PFSK-1 (cell line): ENCODE measurements at regions not wholly inside any gene's neighbourhood (a gene's known extent, or its start where the extent isn't known, plus 50 kb on each side); places are given as distances from the start of the nearest gene placed in this dataset.

Experiments
- FOXP2 ChIP-seq: optimal IDR thresholded peaks from 2 replicates; pipeline ENCODE3; 2011; ENCODE audit warnings: borderline replicate concordance, control low read depth, inconsistent platforms; ENCODE audit not compliant: insufficient read depth; ENCODE audit errors: extremely low read length, extremely low read depth
- POLR2AphosphoS5 ChIP-seq: IDR thresholded peaks from 2 replicates; pipeline ENCODE4 v1.6.1; 2012; ENCODE audit warnings: low read depth, mild to moderate bottlenecking, control low read depth, low read length, moderate library complexity
- REST ChIP-seq, 2 experiments: IDR thresholded peaks; 2 replicates each; pipeline versions ENCODE4 v1.6.1 to v1.8.0; 2011 to 2012; ENCODE audit warnings: low read depth in 2 of 2, low read length in 2 of 2, control low read depth in 1 of 2, inconsistent platforms in 1 of 2, mild to moderate bottlenecking in 1 of 2, moderate library complexity in 1 of 2; ENCODE audit not compliant: insufficient read depth in 1 of 2
- SIN3A ChIP-seq: IDR thresholded peaks from 2 replicates; pipeline ENCODE4 v1.6.1; 2012; ENCODE audit warnings: mild to moderate bottlenecking, low read length, moderate library complexity, borderline replicate concordance; ENCODE audit not compliant: insufficient read depth
- TAF1 ChIP-seq: IDR thresholded peaks from 2 replicates; pipeline ENCODE4 v1.6.1; 2012; ENCODE audit warnings: low read length, control low read depth, borderline replicate concordance; ENCODE audit not compliant: insufficient read depth

- no peak for TF ChIP-seq TAF1
- TF ChIP-seq SIN3A, result no peak
- no peak for TF ChIP-seq FOXP2
- TF ChIP-seq REST (IDR thresholded peaks at IDR 0.05; ENCODE audit: insufficient read depth in 1 of 2, low read depth in 2 of 2, low read length in 2 of 2), result no peak
- TF ChIP-seq POLR2AphosphoS5, result no peak
Observed at GRCh38 chr2:118225666-118226065, 137.4 kb downstream of the INSIG2 start.

- TF ChIP-seq FOXP2, result no peak
- no peak for TF ChIP-seq POLR2AphosphoS5
- no peak for TF ChIP-seq SIN3A
- no peak for TF ChIP-seq REST (IDR thresholded peaks at IDR 0.05; ENCODE audit: insufficient read depth in 1 of 2, low read depth in 2 of 2, low read length in 2 of 2)
- no peak for TF ChIP-seq TAF1
Observed at GRCh38 chr2:118224895-118225311, 136.6 kb downstream of the INSIG2 start.

GRCh38 chr2:118223992-118224894 lies 136.0 kb downstream of the INSIG2 start:
- TF ChIP-seq TAF1 (no peak), REST (IDR thresholded peaks at IDR 0.05; ENCODE audit: insufficient read depth in 1 of 2, low read depth in 2 of 2, low read length in 2 of 2) (no peak), POLR2AphosphoS5 (no peak), FOXP2 (no peak), SIN3A (no peak)

- no peak for TF ChIP-seq POLR2AphosphoS5
- no peak for TF ChIP-seq REST (IDR thresholded peaks at IDR 0.05; ENCODE audit: insufficient read depth in 1 of 2, low read depth in 2 of 2, low read length in 2 of 2)
- TF ChIP-seq SIN3A, result no peak
- no peak for TF ChIP-seq FOXP2
- no peak for TF ChIP-seq TAF1
Observed at GRCh38 chr2:118223511-118223991, 135.3 kb downstream of the INSIG2 start.
